GM12878 (cell line): ENCODE measurements at regions not wholly inside any gene's neighbourhood (a gene's known extent, or its start where the extent isn't known, plus 50 kb on each side); places are given as distances from the start of the nearest gene placed in this dataset.
"Not testable (repeated sequence)": the region's sequence is repeated elsewhere in the genome, so short reads cannot be mapped to it uniquely, and the experiment has no call there.

Source experiments
- BCL11A ChIP-seq: IDR thresholded peaks from 2 replicates; pipeline ENCODE4 v1.6.1; 2011; ENCODE audit warnings: low read depth, low read length
- CBFB ChIP-seq: IDR thresholded peaks from 2 replicates; pipeline ENCODE4 v1.6.1; 2016; ENCODE audit warnings: antibody characterized with exemption, low read depth
- EZH2 ChIP-seq: IDR thresholded peaks from 2 replicates; pipeline ENCODE4 v1.6.1; 2012; ENCODE audit warnings: low read depth, mild to moderate bottlenecking, control low read depth, inconsistent platforms, low read length, borderline replicate concordance; ENCODE audit not compliant: control insufficient read depth
- HDAC6 ChIP-seq: fragments of 200-600 bp; sonication (generic); IDR thresholded peaks from one replicate; pipeline ENCODE4 v1.8.0; 2017; ENCODE audit warnings: antibody characterized with exemption; ENCODE audit not compliant: unreplicated experiment
- IRF4 ChIP-seq: IDR thresholded peaks from 2 replicates; pipeline ENCODE4 v1.6.1; 2011; ENCODE audit warnings: low read depth, low read length
- JUND ChIP-seq: IDR thresholded peaks from 2 replicates; pipeline ENCODE4 v1.6.1; 2012; ENCODE audit warnings: low read depth, mild to moderate bottlenecking, low read length, improper control_type of control experiment, moderate library complexity
- POLR2AphosphoS5 ChIP-seq: IDR thresholded peaks from 2 replicates; pipeline ENCODE4 v1.6.1; 2011; ENCODE audit warnings: mild to moderate bottlenecking, low read length, inconsistent platforms
- RAD21 ChIP-seq: IDR thresholded peaks from 2 replicates; pipeline ENCODE4 v1.6.1; 2011; ENCODE audit warnings: mild to moderate bottlenecking, low read depth, low read length, moderate library complexity; ENCODE audit not compliant: insufficient read depth
- RAD51 ChIP-seq: fragments of 450-650 bp; IDR thresholded peaks from 2 replicates; pipeline ENCODE4 v1.6.1; 2016; ENCODE audit warnings: moderate library complexity, mild to moderate bottlenecking, inconsistent platforms
- SUZ12 ChIP-seq: fragments of 200-600 bp; sonication (generic); IDR thresholded peaks from one replicate; pipeline ENCODE4 v1.6.1; 2018; ENCODE audit warnings: antibody characterized with exemption, mild to moderate bottlenecking; ENCODE audit not compliant: unreplicated experiment
- TCF3 ChIP-seq: IDR thresholded peaks from 2 replicates; pipeline ENCODE4 v1.6.1; 2012; ENCODE audit warnings: low read depth, mild to moderate bottlenecking, low read length, borderline replicate concordance; ENCODE audit not compliant: insufficient read depth
- YY1 ChIP-seq: IDR thresholded peaks from 2 replicates; pipeline ENCODE4 v1.6.1; 2011; ENCODE audit warnings: low read depth, mild to moderate bottlenecking, low read length
- ZNF687 ChIP-seq: fragments of 450-650 bp; IDR thresholded peaks from 2 replicates; pipeline ENCODE4 v1.6.1; 2017; ENCODE audit warnings: mild to moderate bottlenecking, moderate library complexity
- TF ChIP-seq, protein P1 (sequence below), 3 experiments: IDR thresholded peaks in 2 of 3; conservative IDR thresholded peaks in 1 of 3; 2 replicates each; pipeline ENCODE4 v1.5.1; 2011; ENCODE audit warnings: low read depth in 3 of 3, low read length in 3 of 3, mild to moderate bottlenecking in 3 of 3, control low read depth in 2 of 3, moderate library complexity in 2 of 3, inconsistent platforms in 1 of 3, mixed read lengths in 1 of 3; ENCODE audit not compliant: control insufficient read depth in 2 of 3, insufficient read depth in 1 of 3; ENCODE audit errors: extremely low read depth in 1 of 3

DNA sequence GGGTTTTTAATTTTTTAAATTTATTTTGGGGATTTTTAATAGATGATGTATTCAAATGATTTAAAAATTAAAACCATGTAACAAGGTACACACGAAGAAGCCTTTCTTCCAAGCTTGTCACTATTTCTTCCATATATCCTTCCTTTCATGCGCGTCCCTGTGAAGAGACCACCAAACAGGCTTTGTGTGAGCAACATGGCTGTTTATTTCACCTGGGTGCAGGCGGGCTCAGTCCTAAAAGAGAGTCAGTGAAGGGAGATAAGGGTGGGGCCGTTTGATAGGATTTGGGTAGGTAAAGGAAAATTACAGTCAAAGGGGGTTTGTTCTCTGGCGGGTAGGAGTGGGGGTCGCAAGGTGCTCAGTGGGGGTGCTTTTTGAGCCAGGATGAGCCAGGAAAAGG, 320.9 kb downstream of the PCDH11X start:
- not testable (repeated sequence) for TF ChIP-seq EZH2, BCL11A, POLR2AphosphoS5, HDAC6, SUZ12, YY1, JUND, TCF3, IRF4, CBFB, ZNF687, RAD51, RAD21
- TF ChIP-seq, protein P1, sequence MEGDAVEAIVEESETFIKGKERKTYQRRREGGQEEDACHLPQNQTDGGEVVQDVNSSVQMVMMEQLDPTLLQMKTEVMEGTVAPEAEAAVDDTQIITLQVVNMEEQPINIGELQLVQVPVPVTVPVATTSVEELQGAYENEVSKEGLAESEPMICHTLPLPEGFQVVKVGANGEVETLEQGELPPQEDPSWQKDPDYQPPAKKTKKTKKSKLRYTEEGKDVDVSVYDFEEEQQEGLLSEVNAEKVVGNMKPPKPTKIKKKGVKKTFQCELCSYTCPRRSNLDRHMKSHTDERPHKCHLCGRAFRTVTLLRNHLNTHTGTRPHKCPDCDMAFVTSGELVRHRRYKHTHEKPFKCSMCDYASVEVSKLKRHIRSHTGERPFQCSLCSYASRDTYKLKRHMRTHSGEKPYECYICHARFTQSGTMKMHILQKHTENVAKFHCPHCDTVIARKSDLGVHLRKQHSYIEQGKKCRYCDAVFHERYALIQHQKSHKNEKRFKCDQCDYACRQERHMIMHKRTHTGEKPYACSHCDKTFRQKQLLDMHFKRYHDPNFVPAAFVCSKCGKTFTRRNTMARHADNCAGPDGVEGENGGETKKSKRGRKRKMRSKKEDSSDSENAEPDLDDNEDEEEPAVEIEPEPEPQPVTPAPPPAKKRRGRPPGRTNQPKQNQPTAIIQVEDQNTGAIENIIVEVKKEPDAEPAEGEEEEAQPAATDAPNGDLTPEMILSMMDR (IDR thresholded peaks at IDR 0.05 in 2 of 3, conservative IDR thresholded peaks at IDR 0.05 in 1 of 3; ENCODE audit: control insufficient read depth in 2 of 3, extremely low read depth in 1 of 3, insufficient read depth in 1 of 3, low read depth in 3 of 3, low read length in 3 of 3) = not testable (repeated sequence)
